ENCODE measurements at regions not wholly inside any gene's neighbourhood (a gene's known extent, or its start where the extent isn't known, plus 50 kb on each side); places are given as distances from the start of the nearest gene placed in this dataset.

DNA sequence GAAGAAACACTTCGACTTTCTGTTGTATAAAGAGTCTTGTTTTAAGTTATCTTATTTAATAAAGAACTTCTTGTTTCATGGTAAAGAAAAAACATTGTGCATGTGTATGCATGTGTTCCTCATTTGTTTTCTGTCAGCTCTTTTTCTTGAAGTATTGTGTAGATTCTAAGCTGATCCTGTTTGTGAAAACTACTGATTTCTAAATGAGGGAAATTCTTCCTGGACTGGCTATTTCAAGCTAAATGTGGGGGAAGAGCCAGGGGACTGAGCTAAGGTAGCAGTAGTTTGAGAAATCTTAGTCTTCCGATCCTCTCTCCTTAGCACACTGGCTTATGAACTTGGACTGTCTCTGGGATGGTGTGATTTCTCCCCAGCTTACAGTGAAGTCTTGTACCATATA, 56.4 kb upstream of the RBMS1 start:
- Histone ChIP-seq H2AFZ (ENCODE audit: control insufficient read depth, low read length) (no peak overlapping the region), H3K9me3 (ENCODE audit: control insufficient read depth, low read depth, low read length) (no peaks in the 10 kb centered on the region), H3K79me2 (ENCODE audit: control insufficient read depth, insufficient read depth, low read length) (no peaks in the 10 kb centered on the region), H3K9ac (ENCODE audit: control insufficient read depth, extremely low read depth, insufficient read depth, low read length) (no peak overlapping the region), H3K36me3 (ENCODE audit: control insufficient read depth in 2 of 2, extremely low read depth in 1 of 2, insufficient read depth in 2 of 2, low read length in 2 of 2) (no peaks in the 10 kb centered on the region), H3K9me1 (ENCODE audit: control insufficient read depth, extremely low read depth, insufficient read depth, low read length) (no peaks in the 10 kb centered on the region), H3K4me2 (ENCODE audit: control insufficient read depth, extremely low read depth, insufficient read depth, low read depth, low read length) (no peak overlapping the region), H3K27ac (ENCODE audit: control insufficient read depth, insufficient read depth, low read length) (no peak overlapping the region), H3K4me1 (ENCODE audit: control insufficient read depth, extremely low read depth, insufficient read depth, low read length) (no peaks in the 10 kb centered on the region), H3K27me3 (ENCODE audit: control insufficient read depth, extremely low read depth, insufficient read depth, low read length) (no peaks in the 10 kb centered on the region), H3K4me3 (ENCODE audit: control insufficient read depth in 2 of 3, extremely low read depth in 1 of 3, insufficient read depth in 2 of 3, low read depth in 1 of 3, low read length in 3 of 3) (no peak overlapping the region), H4K20me1 (ENCODE audit: control insufficient read depth, extremely low read depth, insufficient read depth, low read length) (no peaks in the 10 kb centered on the region)
- dilution Hi-C loops (cut with MboI; ENCODE audit: extremely low pct_ligation_motif_present, low sequenced_read_pairs), result no loop called here
- TF ChIP-seq EZH2 (IDR thresholded peaks at IDR 0.05; ENCODE audit: low read length), result no peak
- TF ChIP-seq, protein P1, sequence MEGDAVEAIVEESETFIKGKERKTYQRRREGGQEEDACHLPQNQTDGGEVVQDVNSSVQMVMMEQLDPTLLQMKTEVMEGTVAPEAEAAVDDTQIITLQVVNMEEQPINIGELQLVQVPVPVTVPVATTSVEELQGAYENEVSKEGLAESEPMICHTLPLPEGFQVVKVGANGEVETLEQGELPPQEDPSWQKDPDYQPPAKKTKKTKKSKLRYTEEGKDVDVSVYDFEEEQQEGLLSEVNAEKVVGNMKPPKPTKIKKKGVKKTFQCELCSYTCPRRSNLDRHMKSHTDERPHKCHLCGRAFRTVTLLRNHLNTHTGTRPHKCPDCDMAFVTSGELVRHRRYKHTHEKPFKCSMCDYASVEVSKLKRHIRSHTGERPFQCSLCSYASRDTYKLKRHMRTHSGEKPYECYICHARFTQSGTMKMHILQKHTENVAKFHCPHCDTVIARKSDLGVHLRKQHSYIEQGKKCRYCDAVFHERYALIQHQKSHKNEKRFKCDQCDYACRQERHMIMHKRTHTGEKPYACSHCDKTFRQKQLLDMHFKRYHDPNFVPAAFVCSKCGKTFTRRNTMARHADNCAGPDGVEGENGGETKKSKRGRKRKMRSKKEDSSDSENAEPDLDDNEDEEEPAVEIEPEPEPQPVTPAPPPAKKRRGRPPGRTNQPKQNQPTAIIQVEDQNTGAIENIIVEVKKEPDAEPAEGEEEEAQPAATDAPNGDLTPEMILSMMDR (optimal IDR thresholded peaks at IDR 0.05 in 1 of 3, IDR thresholded peaks at IDR 0.05 in 1 of 3, conservative IDR thresholded peaks at IDR 0.05 in 1 of 3; ENCODE audit: extremely low read depth in 1 of 3, insufficient read depth in 2 of 3, low read length in 3 of 3), result no peak
- FAIRE-seq, result no peak
- no peak for DNase-seq (ENCODE audit: low read depth, low spot score)

DNA sequence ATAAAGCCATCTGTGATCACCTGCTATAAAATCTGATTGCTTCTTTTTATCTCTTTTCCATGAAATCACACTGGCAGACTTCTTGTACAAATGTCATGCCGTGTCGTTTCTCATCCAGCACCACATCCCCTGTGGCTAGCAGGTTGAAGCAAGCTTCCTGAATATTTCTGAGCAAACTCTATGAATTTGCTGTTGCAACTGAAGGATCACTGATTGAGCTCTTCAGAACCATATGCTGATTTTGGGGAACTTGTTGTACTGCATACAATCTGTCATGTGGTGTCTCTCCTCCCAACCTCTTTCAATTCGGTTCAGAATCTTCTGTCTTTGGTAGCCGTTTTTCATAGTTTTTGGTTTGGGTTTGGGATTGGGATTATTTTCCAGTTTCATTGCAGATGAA, 57.7 kb upstream of the RBMS1 start:
- Histone ChIP-seq H3K4me3 (ENCODE audit: control insufficient read depth in 2 of 3, extremely low read depth in 1 of 3, insufficient read depth in 2 of 3, low read depth in 1 of 3, low read length in 3 of 3) (no peak overlapping the region), H4K20me1 (ENCODE audit: control insufficient read depth, extremely low read depth, insufficient read depth, low read length) (no peaks in the 10 kb centered on the region), H2AFZ (ENCODE audit: control insufficient read depth, low read length) (no peak overlapping the region), H3K4me1 (ENCODE audit: control insufficient read depth, extremely low read depth, insufficient read depth, low read length) (no peaks in the 10 kb centered on the region), H3K36me3 (ENCODE audit: control insufficient read depth in 2 of 2, extremely low read depth in 1 of 2, insufficient read depth in 2 of 2, low read length in 2 of 2) (no peaks in the 10 kb centered on the region), H3K9ac (ENCODE audit: control insufficient read depth, extremely low read depth, insufficient read depth, low read length) (no peak overlapping the region), H3K27me3 (ENCODE audit: control insufficient read depth, extremely low read depth, insufficient read depth, low read length) (no peaks in the 10 kb centered on the region), H3K4me2 (ENCODE audit: control insufficient read depth, extremely low read depth, insufficient read depth, low read depth, low read length) (no peak overlapping the region), H3K27ac (ENCODE audit: control insufficient read depth, insufficient read depth, low read length) (no peak overlapping the region), H3K9me1 (ENCODE audit: control insufficient read depth, extremely low read depth, insufficient read depth, low read length) (no peaks in the 10 kb centered on the region), H3K9me3 (ENCODE audit: control insufficient read depth, low read depth, low read length) (no peaks in the 10 kb centered on the region), H3K79me2 (ENCODE audit: control insufficient read depth, insufficient read depth, low read length) (no peaks in the 10 kb centered on the region)
- dilution Hi-C loops (cut with MboI; ENCODE audit: extremely low pct_ligation_motif_present, low sequenced_read_pairs), result no loop called here
- no peak for FAIRE-seq
- TF ChIP-seq EZH2 (IDR thresholded peaks at IDR 0.05; ENCODE audit: low read length), result no peak
- TF ChIP-seq, protein P1 (optimal IDR thresholded peaks at IDR 0.05 in 1 of 3, IDR thresholded peaks at IDR 0.05 in 1 of 3, conservative IDR thresholded peaks at IDR 0.05 in 1 of 3; ENCODE audit: extremely low read depth in 1 of 3, insufficient read depth in 2 of 3, low read length in 3 of 3), result no peak
- DNase-seq (ENCODE audit: low read depth, low spot score), result no peak

All from keratinocyte (primary cell).